Endothelial cell (in vitro differentiated cells): ENCODE measurements at regions not wholly inside any gene's neighbourhood (a gene's known extent, or its start where the extent isn't known, plus 50 kb on each side); places are given as distances from the start of the nearest gene placed in this dataset.
"Not testable (repeated sequence)": the region's sequence is repeated elsewhere in the genome, so short reads cannot be mapped to it uniquely, and the experiment has no call there.

Source experiments
- DNase-seq: peaks from one replicate; pipeline ENCODE4 v3.0.0; 2021; ENCODE audit warnings: low spot score
- H3K27ac Mint-ChIP-seq: one replicate; pipeline ENCODE4 v1.8.0; 2021; ENCODE audit warnings: mixed read lengths, inconsistent platforms; ENCODE audit not compliant: unreplicated experiment
- H3K27me3 Mint-ChIP-seq: one replicate; pipeline ENCODE4 v1.8.0; 2021; ENCODE audit warnings: mild to moderate bottlenecking, moderate library complexity, mixed read lengths, inconsistent platforms; ENCODE audit not compliant: unreplicated experiment
- H3K36me3 Mint-ChIP-seq: one replicate; pipeline ENCODE4 v1.8.0; 2021; ENCODE audit warnings: mild to moderate bottlenecking, low read depth, mixed read lengths, inconsistent platforms; ENCODE audit not compliant: unreplicated experiment
- H3K4me1 Mint-ChIP-seq: one replicate; pipeline ENCODE4 v1.8.0; 2021; ENCODE audit warnings: mild to moderate bottlenecking, mixed read lengths, inconsistent platforms; ENCODE audit not compliant: unreplicated experiment
- H3K4me3 Mint-ChIP-seq: one replicate; pipeline ENCODE4 v1.8.0; 2021; ENCODE audit warnings: mild to moderate bottlenecking, mixed read lengths, inconsistent platforms; ENCODE audit not compliant: unreplicated experiment
- H3K9me3 Mint-ChIP-seq: one replicate; pipeline ENCODE4 v1.8.0; 2021; ENCODE audit warnings: mixed read lengths, inconsistent platforms; ENCODE audit not compliant: unreplicated experiment

GRCh38 chr5:177664737-177665136, 64.8 kb downstream of the B4GALT7 start:
- not testable (repeated sequence) for DNase-seq, H3K4me1 Mint-ChIP-seq, H3K27me3 Mint-ChIP-seq, H3K9me3 Mint-ChIP-seq, H3K27ac Mint-ChIP-seq, H3K36me3 Mint-ChIP-seq, H3K4me3 Mint-ChIP-seq

- H3K9me3 Mint-ChIP-seq, H3K4me1 Mint-ChIP-seq, H3K36me3 Mint-ChIP-seq, H3K27ac Mint-ChIP-seq, H3K4me3 Mint-ChIP-seq, DNase-seq, H3K27me3 Mint-ChIP-seq: not testable (repeated sequence)
Observed at GRCh38 chr5:177665172-177665571, 65.2 kb downstream of the B4GALT7 start.

GRCh38 chr5:177665960-177666359, 66.0 kb downstream of the B4GALT7 start:
- not testable (repeated sequence) for H3K9me3 Mint-ChIP-seq, H3K36me3 Mint-ChIP-seq, H3K4me1 Mint-ChIP-seq, H3K27me3 Mint-ChIP-seq, H3K27ac Mint-ChIP-seq, DNase-seq, H3K4me3 Mint-ChIP-seq

- H3K4me3 Mint-ChIP-seq, H3K27ac Mint-ChIP-seq, H3K36me3 Mint-ChIP-seq, DNase-seq, H3K27me3 Mint-ChIP-seq, H3K9me3 Mint-ChIP-seq, H3K4me1 Mint-ChIP-seq: not testable (repeated sequence)
Observed at GRCh38 chr5:177671035-177671754, 71.3 kb downstream of the B4GALT7 start.

DNA sequence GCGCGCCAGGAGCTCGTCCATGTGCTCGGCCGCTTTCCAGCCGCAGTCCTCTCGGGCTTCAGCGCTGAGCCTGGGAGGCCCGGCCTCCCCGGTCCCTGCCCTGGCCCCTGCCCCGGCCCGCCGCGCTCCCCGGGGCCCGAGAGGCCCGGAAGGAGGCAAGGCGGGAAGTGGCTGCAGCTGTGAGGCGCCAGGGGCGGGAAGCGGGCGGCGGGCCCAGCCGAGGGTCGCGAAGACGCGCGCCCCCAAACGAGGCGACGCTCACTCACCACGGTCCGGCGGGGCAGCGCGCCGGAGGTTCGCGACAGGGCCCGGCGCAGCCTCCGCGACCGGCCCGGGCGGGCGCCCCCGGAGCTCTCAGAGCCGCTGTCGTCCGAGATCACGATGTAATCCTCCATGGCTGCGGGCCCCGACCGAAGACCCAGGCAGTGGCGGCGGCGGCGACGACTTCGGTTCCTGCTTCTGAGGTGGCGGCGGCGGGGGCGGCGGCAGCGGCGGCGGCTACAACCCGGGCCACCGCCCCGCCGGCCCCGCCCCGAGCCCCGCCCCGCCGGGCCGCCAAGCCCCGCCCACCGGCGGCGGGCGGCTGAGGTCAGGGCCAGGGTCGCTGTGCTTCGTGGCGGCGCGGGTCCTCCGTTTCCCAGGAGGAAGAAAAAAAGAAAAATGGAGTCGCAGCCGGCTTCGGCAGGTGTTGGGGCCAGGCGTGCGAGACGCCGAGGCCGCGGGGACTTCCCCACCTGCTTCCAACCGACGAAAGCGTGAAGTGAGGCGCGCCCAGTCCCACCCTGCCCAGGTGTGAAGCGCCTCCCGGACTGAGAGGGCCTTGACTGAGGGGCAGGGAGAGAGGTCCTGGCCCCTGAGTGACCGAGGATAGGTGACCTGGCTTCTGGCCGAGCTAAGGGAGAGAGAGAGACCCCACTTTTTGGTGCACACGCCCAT, 72.1 kb downstream of the B4GALT7 start:
- peak; percentile 53 for DNase-seq

More for the DNA sequence above, 72.1 kb downstream of the B4GALT7 start:
- H3K4me1 Mint-ChIP-seq, H3K27me3 Mint-ChIP-seq, H3K27ac Mint-ChIP-seq, H3K36me3 Mint-ChIP-seq, H3K9me3 Mint-ChIP-seq, H3K4me3 Mint-ChIP-seq: not testable (repeated sequence)
